Activated naive CD8-positive, alpha-beta T cell treated with anti-CD3 and anti-CD28 coated beads for 36 hours (primary cell): ENCODE measurements at regions not wholly inside any gene's neighbourhood (a gene's known extent, or its start where the extent isn't known, plus 50 kb on each side); places are given as distances from the start of the nearest gene placed in this dataset.

Experiments used
- DNase-seq: peaks from one replicate; pipeline ENCODE4 v3.0.0; 2021
- H3K27ac Mint-ChIP-seq: one replicate; pipeline ENCODE4 v1.8.0; 2022; ENCODE audit warnings: mild to moderate bottlenecking, moderate library complexity, mixed read lengths
- H3K27me3 Mint-ChIP-seq: one replicate; pipeline ENCODE4 v1.8.0; 2022; ENCODE audit warnings: mild to moderate bottlenecking, mixed read lengths
- H3K36me3 Mint-ChIP-seq: one replicate; pipeline ENCODE4 v1.8.0; 2021; ENCODE audit warnings: mild to moderate bottlenecking, mixed read lengths
- H3K4me1 Mint-ChIP-seq: one replicate; pipeline ENCODE4 v1.8.0; 2021; ENCODE audit warnings: mixed read lengths
- H3K4me3 Mint-ChIP-seq: one replicate; pipeline ENCODE4 v1.8.0; 2022; ENCODE audit warnings: mild to moderate bottlenecking, moderate library complexity, mixed read lengths
- H3K9me3 Mint-ChIP-seq: one replicate; pipeline ENCODE4 v1.8.0; 2022; ENCODE audit warnings: mixed read lengths

- Mint-ChIP-seq H3K27ac (no peak overlapping the region), H3K4me1 (no peaks in the 10 kb centered on the region), H3K27me3 (no peaks in the 10 kb centered on the region), H3K9me3 (no peaks in the 10 kb centered on the region), H3K36me3 (no peaks in the 10 kb centered on the region), H3K4me3 (no peak overlapping the region)
- DNase-seq = no peak
Measured at GRCh38 chr9:108569624-108570023, 286.2 kb downstream of the ACTL7B start.

GRCh38 chr9:108568093-108568492 lies 287.7 kb downstream of the ACTL7B start:
- no peaks in the 10 kb centered on the region for H3K4me1 Mint-ChIP-seq
- H3K4me3 Mint-ChIP-seq = no peak overlapping the region
- no peaks in the 10 kb centered on the region for H3K27me3 Mint-ChIP-seq
- no peak overlapping the region for H3K27ac Mint-ChIP-seq
- no peaks in the 10 kb centered on the region for H3K9me3 Mint-ChIP-seq
- DNase-seq = no peak
- H3K36me3 Mint-ChIP-seq = no peaks in the 10 kb centered on the region

- Mint-ChIP-seq H3K27me3 (no peaks in the 10 kb centered on the region), H3K36me3 (no peaks in the 10 kb centered on the region), H3K27ac (no peak overlapping the region), H3K4me1 (no peaks in the 10 kb centered on the region), H3K9me3 (no peaks in the 10 kb centered on the region), H3K4me3 (no peak overlapping the region)
- DNase-seq = no peak
Measured at GRCh38 chr9:108567571-108567970, 288.2 kb downstream of the ACTL7B start.

GRCh38 chr9:108565651-108566378 lies 290.0 kb downstream of the ACTL7B start:
- DNase-seq = no peak
- no peaks in the 10 kb centered on the region for H3K9me3 Mint-ChIP-seq
- no peaks in the 10 kb centered on the region for H3K4me1 Mint-ChIP-seq
- no peaks in the 10 kb centered on the region for H3K27me3 Mint-ChIP-seq
- H3K4me3 Mint-ChIP-seq = no peak overlapping the region
- H3K27ac Mint-ChIP-seq = no peak overlapping the region
- no peaks in the 10 kb centered on the region for H3K36me3 Mint-ChIP-seq

- Mint-ChIP-seq H3K36me3 (no peaks in the 10 kb centered on the region), H3K4me3 (no peak overlapping the region), H3K27ac (no peak overlapping the region), H3K27me3 (no peaks in the 10 kb centered on the region), H3K9me3 (no peaks in the 10 kb centered on the region), H3K4me1 (no peaks in the 10 kb centered on the region)
- no peak for DNase-seq
Measured at GRCh38 chr9:108562176-108562575, 293.6 kb downstream of the ACTL7B start.

GRCh38 chr9:108559432-108559831 lies 296.4 kb downstream of the ACTL7B start:
- no peak overlapping the region for H3K4me3 Mint-ChIP-seq
- no peak for DNase-seq
- H3K4me1 Mint-ChIP-seq = no peaks in the 10 kb centered on the region
- no peaks in the 10 kb centered on the region for H3K36me3 Mint-ChIP-seq
- H3K27ac Mint-ChIP-seq = no peak overlapping the region
- no peaks in the 10 kb centered on the region for H3K9me3 Mint-ChIP-seq
- H3K27me3 Mint-ChIP-seq = no peaks in the 10 kb centered on the region

- Mint-ChIP-seq H3K27ac (no peak overlapping the region), H3K9me3 (no peaks in the 10 kb centered on the region), H3K27me3 (no peaks in the 10 kb centered on the region), H3K4me3 (no peak overlapping the region), H3K4me1 (no peaks in the 10 kb centered on the region), H3K36me3 (no peaks in the 10 kb centered on the region)
- no peak for DNase-seq
Measured at GRCh38 chr9:108554831-108555230, 301.0 kb downstream of the ACTL7B start.

- no peak for DNase-seq
- no peak overlapping the region for H3K27ac Mint-ChIP-seq
- no peaks in the 10 kb centered on the region for H3K36me3 Mint-ChIP-seq
- no peaks in the 10 kb centered on the region for H3K4me1 Mint-ChIP-seq
- no peaks in the 10 kb centered on the region for H3K27me3 Mint-ChIP-seq
- H3K9me3 Mint-ChIP-seq = no peaks in the 10 kb centered on the region
- no peak overlapping the region for H3K4me3 Mint-ChIP-seq
Measured at GRCh38 chr9:108553111-108553635, 302.6 kb downstream of the ACTL7B start.

- H3K4me1 Mint-ChIP-seq = no peaks in the 10 kb centered on the region
- H3K27ac Mint-ChIP-seq = no peak overlapping the region
- no peaks in the 10 kb centered on the region for H3K36me3 Mint-ChIP-seq
- H3K4me3 Mint-ChIP-seq = no peak overlapping the region
- DNase-seq = no peak
- no peaks in the 10 kb centered on the region for H3K9me3 Mint-ChIP-seq
- no peaks in the 10 kb centered on the region for H3K27me3 Mint-ChIP-seq
Measured at GRCh38 chr9:108552459-108553040, 303.2 kb downstream of the ACTL7B start.

GRCh38 chr9:108551030-108551841 lies 304.6 kb downstream of the ACTL7B start:
- Mint-ChIP-seq H3K36me3 (no peaks in the 10 kb centered on the region), H3K4me1 (no peaks in the 10 kb centered on the region), H3K27ac (no peak overlapping the region), H3K27me3 (peaks cover 4% of the 10 kb centered on the region), H3K9me3 (no peaks in the 10 kb centered on the region), H3K4me3 (no peak overlapping the region)
- DNase-seq = no peak

- peaks cover 4% of the 10 kb centered on the region for H3K27me3 Mint-ChIP-seq
- H3K36me3 Mint-ChIP-seq = no peaks in the 10 kb centered on the region
- H3K27ac Mint-ChIP-seq = no peak overlapping the region
- H3K4me1 Mint-ChIP-seq = no peaks in the 10 kb centered on the region
- no peaks in the 10 kb centered on the region for H3K9me3 Mint-ChIP-seq
- DNase-seq = no peak
- H3K4me3 Mint-ChIP-seq = no peak overlapping the region
Measured at GRCh38 chr9:108550106-108550505, 305.7 kb downstream of the ACTL7B start.

GRCh38 chr9:108549184-108549583 lies 306.6 kb downstream of the ACTL7B start:
- no peaks in the 10 kb centered on the region for H3K4me1 Mint-ChIP-seq
- H3K9me3 Mint-ChIP-seq = no peaks in the 10 kb centered on the region
- H3K27ac Mint-ChIP-seq = no peak overlapping the region
- H3K4me3 Mint-ChIP-seq = no peak overlapping the region
- peaks cover 4% of the 10 kb centered on the region for H3K27me3 Mint-ChIP-seq
- no peak for DNase-seq
- H3K36me3 Mint-ChIP-seq = no peaks in the 10 kb centered on the region

- Mint-ChIP-seq H3K36me3 (no peaks in the 10 kb centered on the region), H3K4me1 (no peaks in the 10 kb centered on the region), H3K27ac (no peak overlapping the region), H3K9me3 (no peaks in the 10 kb centered on the region), H3K27me3 (peaks cover 4% of the 10 kb centered on the region), H3K4me3 (no peak overlapping the region)
- DNase-seq = no peak
Measured at GRCh38 chr9:108547411-108548135, 308.2 kb downstream of the ACTL7B start.

- H3K9me3 Mint-ChIP-seq = no peaks in the 10 kb centered on the region
- DNase-seq = no peak
- no peak overlapping the region for H3K27ac Mint-ChIP-seq
- H3K27me3 Mint-ChIP-seq = peaks cover 4% of the 10 kb centered on the region
- no peak overlapping the region for H3K4me3 Mint-ChIP-seq
- no peaks in the 10 kb centered on the region for H3K4me1 Mint-ChIP-seq
- no peaks in the 10 kb centered on the region for H3K36me3 Mint-ChIP-seq
Measured at GRCh38 chr9:108546215-108546614, 309.6 kb downstream of the ACTL7B start.

- Mint-ChIP-seq H3K4me3 (no peak overlapping the region), H3K36me3 (no peaks in the 10 kb centered on the region), H3K27me3 (peaks cover 4% of the 10 kb centered on the region), H3K4me1 (no peaks in the 10 kb centered on the region), H3K27ac (no peak overlapping the region), H3K9me3 (no peaks in the 10 kb centered on the region)
- no peak for DNase-seq
Measured at GRCh38 chr9:108545436-108545835, 310.4 kb downstream of the ACTL7B start.
